SK-N-MC (cell line): ENCODE measurements at regions not wholly inside any gene's neighbourhood (a gene's known extent, or its start where the extent isn't known, plus 50 kb on each side); places are given as distances from the start of the nearest gene placed in this dataset.

Experiments used
- EZH2 ChIP-seq: fragments of 200-600 bp; sonication (generic); IDR thresholded peaks from one replicate; pipeline ENCODE4 v1.6.1; 2017; ENCODE audit warnings: antibody characterized with exemption
- POLR2AphosphoS5 ChIP-seq: IDR thresholded peaks from 2 replicates; pipeline ENCODE4 v1.6.1; 2012; ENCODE audit warnings: mild to moderate bottlenecking, low read depth, low read length, borderline replicate concordance

DNA sequence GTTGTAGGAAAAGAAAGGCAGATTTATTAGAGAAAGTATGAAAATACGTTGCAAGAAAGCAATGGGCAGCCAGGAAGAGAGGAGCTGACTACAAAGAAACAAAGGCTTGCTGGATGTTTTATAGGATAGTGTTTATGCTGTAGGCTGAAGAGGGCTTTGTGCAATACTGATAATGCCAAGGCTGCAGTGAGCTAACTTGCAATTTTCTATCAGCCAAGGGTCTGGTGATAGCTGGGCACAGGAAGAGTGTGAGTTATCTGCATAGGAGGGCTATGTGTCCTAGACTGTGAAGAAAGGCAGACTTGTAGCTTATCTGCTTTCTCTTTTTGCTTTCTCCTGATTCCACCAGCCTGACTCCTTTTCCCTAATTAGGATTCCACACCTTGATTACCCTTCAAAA is 51.3 kb upstream of the OSBPL11 start:
- TF ChIP-seq POLR2AphosphoS5 (no peak), EZH2 (no peak)
